Skeletal muscle satellite cell (primary cell): ENCODE measurements at regions not wholly inside any gene's neighbourhood (a gene's known extent, or its start where the extent isn't known, plus 50 kb on each side); places are given as distances from the start of the nearest gene placed in this dataset.
"Not testable (repeated sequence)": the region's sequence is repeated elsewhere in the genome, so short reads cannot be mapped to it uniquely, and the experiment has no call there.

Experiments
- H3K27me3 ChIP-seq: 2 replicates; pipeline ENCODE4 v1.7.0; 2013; ENCODE audit warnings: low read length; ENCODE audit not compliant: control insufficient read depth, insufficient read depth
- H3K36me3 ChIP-seq: 2 replicates; pipeline ENCODE4 v1.7.0; 2013; ENCODE audit warnings: mild to moderate bottlenecking, control low read depth, low read length; ENCODE audit not compliant: insufficient read depth
- H3K4me1 ChIP-seq: 2 replicates; pipeline ENCODE4 v1.7.0; 2013; ENCODE audit warnings: low read length; ENCODE audit not compliant: control insufficient read depth, insufficient read depth
- H3K4me2 ChIP-seq: 2 replicates; pipeline ENCODE4 v1.7.0; 2013; ENCODE audit warnings: mild to moderate bottlenecking, low read length
- H3K4me3 ChIP-seq: 2 replicates; pipeline ENCODE4 v1.7.0; 2013; ENCODE audit warnings: low read length
- H3K9ac ChIP-seq: 2 replicates; pipeline ENCODE4 v1.7.0; 2013; ENCODE audit warnings: mild to moderate bottlenecking, low read depth, low read length, moderate library complexity
- H3K9me3 ChIP-seq: replicated peaks from 2 replicates; pipeline ENCODE4 v1.7.0; 2013; ENCODE audit warnings: mild to moderate bottlenecking, control low read depth, low read length

GRCh38 chr16:54879681-54880080, 51.0 kb upstream of the IRX5 start:
- Histone ChIP-seq H3K9ac (no peak overlapping the region), H3K4me1 (no peaks in the 10 kb centered on the region), H3K4me3 (no peak overlapping the region), H3K36me3 (no peaks in the 10 kb centered on the region), H3K4me2 (no peak overlapping the region), H3K27me3 (no peaks in the 10 kb centered on the region), H3K9me3 (no peaks in the 10 kb centered on the region)

DNA sequence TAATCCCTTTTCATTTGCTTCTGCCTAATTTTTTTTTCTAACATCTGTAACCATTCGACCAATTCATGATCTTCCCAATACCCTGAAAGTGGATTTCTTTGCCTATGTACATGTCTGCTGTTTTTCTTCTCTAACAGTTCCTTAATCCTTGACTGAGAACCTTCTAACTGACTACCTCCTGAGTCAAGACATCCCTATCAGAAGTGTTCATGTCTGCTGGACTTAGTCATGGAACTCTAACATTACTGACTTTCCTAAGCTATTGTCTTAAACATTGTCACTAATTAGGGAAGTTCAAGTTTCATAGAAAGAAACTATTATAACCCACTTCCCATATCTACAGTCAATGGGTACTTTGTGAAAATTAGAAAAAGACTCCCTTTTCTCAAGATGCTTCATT, 52.4 kb upstream of the IRX5 start:
- no peak overlapping the region for H3K4me2 ChIP-seq
- no peak overlapping the region for H3K9ac ChIP-seq
- no peak overlapping the region for H3K4me3 ChIP-seq
- H3K27me3 ChIP-seq: no peaks in the 10 kb centered on the region
- no peaks in the 10 kb centered on the region for H3K36me3 ChIP-seq
- H3K9me3 ChIP-seq: no peaks in the 10 kb centered on the region
- H3K4me1 ChIP-seq: no peaks in the 10 kb centered on the region

DNA sequence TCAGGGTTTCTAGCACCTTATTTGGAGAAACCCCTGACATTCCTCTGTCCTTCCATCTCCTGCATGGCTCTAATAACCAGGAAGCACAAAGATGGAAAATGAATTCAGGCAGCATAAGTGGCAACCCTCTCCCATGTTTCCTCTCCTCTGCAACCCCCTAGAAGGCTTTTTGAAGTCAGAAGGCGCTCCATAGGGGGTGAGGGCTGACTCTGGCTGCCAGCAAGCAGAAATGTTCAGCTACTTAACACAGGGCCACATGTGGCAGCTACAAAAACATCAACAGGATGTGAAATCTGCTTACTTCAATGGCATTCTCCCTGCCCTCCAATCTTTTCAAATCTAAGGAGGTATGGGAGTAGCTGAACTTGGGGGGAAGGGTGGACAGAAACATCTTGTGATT, 55.2 kb upstream of the IRX5 start:
- no peak overlapping the region for H3K9ac ChIP-seq
- H3K4me3 ChIP-seq: no peak overlapping the region
- no peaks in the 10 kb centered on the region for H3K4me1 ChIP-seq
- no peaks in the 10 kb centered on the region for H3K27me3 ChIP-seq
- no peak overlapping the region for H3K4me2 ChIP-seq
- no peaks in the 10 kb centered on the region for H3K9me3 ChIP-seq
- H3K36me3 ChIP-seq: no peaks in the 10 kb centered on the region

GRCh38 chr16:54873716-54874373, 56.8 kb upstream of the IRX5 start:
- H3K4me3 ChIP-seq, H3K4me2 ChIP-seq, H3K27me3 ChIP-seq, H3K36me3 ChIP-seq, H3K4me1 ChIP-seq, H3K9ac ChIP-seq, H3K9me3 ChIP-seq: not testable (repeated sequence)

- H3K36me3 ChIP-seq: no peaks in the 10 kb centered on the region
- no peak overlapping the region for H3K4me2 ChIP-seq
- no peaks in the 10 kb centered on the region for H3K27me3 ChIP-seq
- H3K4me1 ChIP-seq: no peaks in the 10 kb centered on the region
- H3K4me3 ChIP-seq: no peak overlapping the region
- H3K9me3 ChIP-seq: no peaks in the 10 kb centered on the region
- H3K9ac ChIP-seq: no peak overlapping the region
These were observed 57.6 kb upstream of the IRX5 start for GRCh38 chr16:54873071-54873470.

- Histone ChIP-seq H3K36me3 (no peaks in the 10 kb centered on the region), H3K9me3 (no peaks in the 10 kb centered on the region), H3K9ac (no peak overlapping the region), H3K4me2 (no peak overlapping the region), H3K27me3 (no peaks in the 10 kb centered on the region), H3K4me1 (no peaks in the 10 kb centered on the region), H3K4me3 (no peak overlapping the region)
These were observed 60.5 kb upstream of the IRX5 start for GRCh38 chr16:54870151-54870550.

DNA sequence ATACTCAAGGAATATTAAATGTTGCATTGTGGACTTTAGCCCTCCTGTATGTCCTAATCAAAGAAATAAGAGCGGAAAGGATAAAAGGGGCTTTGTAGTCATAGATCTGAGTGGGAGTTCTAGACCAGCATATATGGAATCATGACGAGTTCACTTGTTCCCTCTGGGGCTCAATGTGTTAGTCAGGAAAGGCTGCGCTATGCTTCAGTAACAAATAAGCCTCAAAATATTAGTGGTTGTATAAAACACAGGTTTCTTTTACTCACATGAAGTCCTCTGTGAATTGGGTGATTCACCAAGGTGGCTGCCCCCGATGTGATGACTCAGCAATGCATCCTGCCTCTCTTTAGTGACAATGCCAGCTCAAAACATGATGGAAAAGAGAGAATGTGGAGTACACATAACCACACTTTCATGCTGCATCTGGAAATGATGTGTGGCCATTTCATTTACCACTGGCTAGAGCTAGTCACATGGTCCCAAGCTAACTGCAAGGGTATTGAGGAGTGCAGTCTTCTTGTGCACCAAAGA, 63.3 kb upstream of the IRX5 start:
- H3K4me1 ChIP-seq: no peaks in the 10 kb centered on the region
- H3K36me3 ChIP-seq: no peaks in the 10 kb centered on the region
- H3K4me3 ChIP-seq: no peak overlapping the region
- no peaks in the 10 kb centered on the region for H3K27me3 ChIP-seq
- H3K9ac ChIP-seq: no peak overlapping the region
- no peaks in the 10 kb centered on the region for H3K9me3 ChIP-seq
- H3K4me2 ChIP-seq: no peak overlapping the region

- no peaks in the 10 kb centered on the region for H3K4me1 ChIP-seq
- no peaks in the 10 kb centered on the region for H3K36me3 ChIP-seq
- H3K4me3 ChIP-seq: no peak overlapping the region
- H3K9ac ChIP-seq: no peak overlapping the region
- no peak overlapping the region for H3K4me2 ChIP-seq
- no peaks in the 10 kb centered on the region for H3K27me3 ChIP-seq
- H3K9me3 ChIP-seq: no peaks in the 10 kb centered on the region
These were observed 68.1 kb upstream of the IRX5 start for GRCh38 chr16:54862529-54862928.

DNA sequence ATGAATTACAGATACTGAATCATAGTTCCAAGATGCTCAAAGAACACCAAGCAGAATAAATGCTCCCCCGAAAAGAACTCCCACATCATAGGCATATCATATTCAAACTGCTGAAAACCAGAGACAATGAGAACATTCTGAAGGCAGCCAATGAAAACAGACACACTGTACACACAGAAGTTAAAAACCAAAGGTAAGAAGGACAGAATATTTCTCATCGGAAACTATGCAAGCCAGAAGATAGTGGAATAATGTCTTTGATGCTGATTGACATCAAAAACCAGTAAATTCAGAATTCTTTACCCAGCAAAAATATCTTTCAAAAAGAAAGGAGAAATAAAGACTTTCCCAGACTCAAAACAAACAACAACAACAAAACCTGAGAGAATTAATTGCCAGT, 73.8 kb upstream of the IRX5 start:
- Histone ChIP-seq H3K9me3 (no peaks in the 10 kb centered on the region), H3K36me3 (no peaks in the 10 kb centered on the region), H3K4me1 (no peaks in the 10 kb centered on the region), H3K9ac (no peak overlapping the region), H3K4me3 (no peak overlapping the region), H3K27me3 (no peaks in the 10 kb centered on the region), H3K4me2 (no peak overlapping the region)

DNA sequence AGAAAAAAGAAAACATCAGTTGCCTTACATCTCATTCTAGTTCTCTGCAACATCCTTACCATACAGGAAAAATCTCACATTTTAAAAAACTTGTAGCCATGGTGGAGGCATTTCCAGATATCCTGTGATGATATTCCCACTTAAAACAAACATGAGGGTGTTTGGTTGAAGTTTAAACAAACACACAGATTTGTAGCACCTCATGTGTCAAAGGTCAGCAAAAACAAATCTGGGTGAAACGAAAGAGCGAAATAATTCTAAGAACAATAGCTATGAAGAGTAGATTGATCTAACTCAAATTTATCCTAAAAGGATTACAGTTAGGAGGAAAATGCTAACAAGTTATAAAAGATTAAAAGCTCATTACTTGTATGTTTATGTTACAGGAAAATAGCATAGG, 83.1 kb upstream of the IRX5 start:
- H3K4me3 ChIP-seq: no peak overlapping the region
- no peaks in the 10 kb centered on the region for H3K9me3 ChIP-seq
- H3K27me3 ChIP-seq: no peaks in the 10 kb centered on the region
- H3K9ac ChIP-seq: no peak overlapping the region
- no peaks in the 10 kb centered on the region for H3K4me1 ChIP-seq
- H3K4me2 ChIP-seq: no peak overlapping the region
- no peaks in the 10 kb centered on the region for H3K36me3 ChIP-seq

DNA sequence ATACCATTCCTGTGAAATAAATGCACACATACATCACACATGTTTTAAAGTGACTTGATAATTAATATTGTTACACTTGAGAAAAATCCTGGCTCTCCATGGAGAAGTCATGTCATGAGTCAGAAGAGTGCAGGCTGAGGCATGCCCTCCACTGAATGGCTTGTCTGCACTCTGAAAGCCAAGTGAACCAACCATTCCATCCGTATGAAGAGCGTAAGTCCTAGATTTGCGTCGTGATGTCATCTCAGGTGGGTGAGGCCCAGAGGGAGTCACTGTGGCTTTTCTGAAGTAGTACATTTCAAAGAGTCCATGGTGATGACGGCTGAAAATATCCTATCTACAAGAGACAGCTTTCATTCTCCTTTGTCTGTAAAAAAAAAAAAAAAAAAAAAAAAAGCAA, 83.5 kb upstream of the IRX5 start:
- Histone ChIP-seq H3K4me3 (no peak overlapping the region), H3K27me3 (no peaks in the 10 kb centered on the region), H3K4me2 (no peak overlapping the region), H3K9me3 (no peaks in the 10 kb centered on the region), H3K4me1 (no peaks in the 10 kb centered on the region), H3K9ac (no peak overlapping the region), H3K36me3 (no peaks in the 10 kb centered on the region)

DNA sequence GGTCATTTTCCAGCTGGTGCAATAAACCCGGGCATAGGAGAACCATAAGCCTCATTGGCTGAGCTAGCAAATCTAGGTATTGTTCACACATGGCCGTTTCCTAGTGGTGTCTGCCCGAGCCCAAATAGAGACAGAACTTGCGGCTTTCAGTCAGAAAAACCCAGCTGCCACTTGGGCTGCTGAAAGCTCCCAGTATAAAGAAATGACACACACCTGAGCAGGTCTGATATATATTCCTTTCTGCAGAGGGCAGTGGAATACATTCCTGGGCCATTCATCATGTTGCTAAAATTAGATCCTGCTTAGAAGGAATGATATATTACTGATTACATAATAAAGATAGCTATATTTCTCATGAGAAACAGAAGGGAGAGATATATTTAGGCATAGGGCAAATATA, 83.9 kb upstream of the IRX5 start:
- H3K9ac ChIP-seq: no peak overlapping the region

More for the DNA sequence above, 83.9 kb upstream of the IRX5 start:
- Histone ChIP-seq H3K9me3 (no peaks in the 10 kb centered on the region), H3K4me1 (no peaks in the 10 kb centered on the region), H3K27me3 (no peaks in the 10 kb centered on the region), H3K4me2 (no peak overlapping the region), H3K4me3 (no peak overlapping the region), H3K36me3 (no peaks in the 10 kb centered on the region)
